Prostate gland (tissue), 2 donors: ENCODE measurements at regions not wholly inside any gene's neighbourhood (a gene's known extent, or its start where the extent isn't known, plus 50 kb on each side); places are given as distances from the start of the nearest gene placed in this dataset.

Experiments used
- DNase-seq: peaks from one replicate; pipeline ENCODE4 v3.0.0-alpha.2; 2019; ENCODE audit warnings: low spot score
- H3K27ac ChIP-seq, 2 donors: fragments of 200-600 bp; sonication (generic); 2 replicates each; pipeline ENCODE4 v1.5.1; 2017 to 2019
- H3K27me3 ChIP-seq: fragments of 200-600 bp; sonication (generic); replicated peaks from 2 replicates; pipeline ENCODE4 v1.5.1; 2019; ENCODE audit not compliant: insufficient read depth
- H3K36me3 ChIP-seq, 2 donors: fragments of 200-600 bp; sonication (generic); 1 replicate in 1 of 2; 2 replicates in 1 of 2; pipeline versions ENCODE4 v1.5.1 to v1.8.1; 2017 to 2019
- H3K4me1 ChIP-seq: fragments of 200-600 bp; sonication (generic); replicated peaks from 2 replicates; pipeline ENCODE4 v1.5.1; 2019
- H3K4me3 ChIP-seq, 2 donors: fragments of 200-600 bp; sonication (generic); 2 replicates each; pipeline ENCODE4 v1.5.1; 2017 to 2019
- H3K9me3 ChIP-seq: fragments of 200-600 bp; sonication (generic); 2 replicates; pipeline ENCODE4 v1.5.1; 2017
- POLR2A ChIP-seq: fragments of 450-650 bp; IDR thresholded peaks from one replicate; pipeline ENCODE4 v1.6.1; 2016; ENCODE audit warnings: antibody characterized with exemption, mild to moderate bottlenecking
- POLR2AphosphoS5 ChIP-seq: sonication (generic); formaldehyde crosslinking; IDR thresholded peaks from one replicate; pipeline ENCODE4 v1.6.1; 2017; ENCODE audit warnings: antibody characterized with exemption
- WGBS: methylation state at CpG from one replicate; pipeline ENCODE4 v1.1.5; 2018; 5-methylcytosine and 5-hydroxymethylcytosine counted together
- intact Hi-C: fragments of 100-400 bp; cut with DNase I; formaldehyde crosslinking; loops from one replicate; pipeline ENCODE4 v1.14.2; 2022
- TF ChIP-seq, protein P1 (sequence below), 4 experiments: fragments of 200-600 bp in 2 of 4; fragments of 450-650 bp in 2 of 4; sonication (generic) in 2 of 4; IDR thresholded peaks; 1 replicate in 3 of 4; 2 replicates in 1 of 4; pipeline ENCODE4 v1.5.1; 2016 to 2019; ENCODE audit warnings: antibody characterized with exemption in 4 of 4, mild to moderate bottlenecking in 2 of 4, moderate library complexity in 2 of 4

DNA sequence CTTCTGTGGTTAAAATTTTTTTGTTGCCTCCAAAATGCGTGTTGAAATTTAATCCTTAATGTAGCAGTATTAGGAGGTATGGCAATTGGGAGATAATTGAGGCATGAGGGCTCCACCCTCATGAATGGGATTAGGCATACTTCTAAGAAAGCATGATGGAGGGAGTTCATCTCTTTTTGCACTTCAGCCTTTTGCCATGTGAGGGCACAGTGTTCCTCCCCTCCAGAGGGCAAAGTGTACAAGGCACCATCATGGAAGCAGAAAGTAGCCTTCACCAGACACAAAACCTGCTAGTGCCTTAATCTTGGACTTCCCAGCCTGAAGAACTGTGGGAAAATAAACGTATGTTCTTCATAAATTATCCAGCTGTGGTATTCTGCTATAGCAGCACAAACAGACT is 429.5 kb downstream of the ZIC1 start:
- Histone ChIP-seq H3K27me3 (no peaks in the 10 kb centered on the region), H3K9me3 (no peaks in the 10 kb centered on the region), H3K36me3 (no peaks in the 10 kb centered on the region), H3K27ac (no peak overlapping the region), H3K4me3 (no peak overlapping the region), H3K4me1 (no peaks in the 10 kb centered on the region)
- intact Hi-C loops = no loop called here
- DNase-seq = no peak
- WGBS = 87% methylated on average over 2 of the region's 2 CpGs
- no peak for TF ChIP-seq POLR2A
- TF ChIP-seq, protein P1, sequence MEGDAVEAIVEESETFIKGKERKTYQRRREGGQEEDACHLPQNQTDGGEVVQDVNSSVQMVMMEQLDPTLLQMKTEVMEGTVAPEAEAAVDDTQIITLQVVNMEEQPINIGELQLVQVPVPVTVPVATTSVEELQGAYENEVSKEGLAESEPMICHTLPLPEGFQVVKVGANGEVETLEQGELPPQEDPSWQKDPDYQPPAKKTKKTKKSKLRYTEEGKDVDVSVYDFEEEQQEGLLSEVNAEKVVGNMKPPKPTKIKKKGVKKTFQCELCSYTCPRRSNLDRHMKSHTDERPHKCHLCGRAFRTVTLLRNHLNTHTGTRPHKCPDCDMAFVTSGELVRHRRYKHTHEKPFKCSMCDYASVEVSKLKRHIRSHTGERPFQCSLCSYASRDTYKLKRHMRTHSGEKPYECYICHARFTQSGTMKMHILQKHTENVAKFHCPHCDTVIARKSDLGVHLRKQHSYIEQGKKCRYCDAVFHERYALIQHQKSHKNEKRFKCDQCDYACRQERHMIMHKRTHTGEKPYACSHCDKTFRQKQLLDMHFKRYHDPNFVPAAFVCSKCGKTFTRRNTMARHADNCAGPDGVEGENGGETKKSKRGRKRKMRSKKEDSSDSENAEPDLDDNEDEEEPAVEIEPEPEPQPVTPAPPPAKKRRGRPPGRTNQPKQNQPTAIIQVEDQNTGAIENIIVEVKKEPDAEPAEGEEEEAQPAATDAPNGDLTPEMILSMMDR (IDR thresholded peaks at IDR 0.05) = no peak
- no peak for TF ChIP-seq POLR2AphosphoS5

DNA sequence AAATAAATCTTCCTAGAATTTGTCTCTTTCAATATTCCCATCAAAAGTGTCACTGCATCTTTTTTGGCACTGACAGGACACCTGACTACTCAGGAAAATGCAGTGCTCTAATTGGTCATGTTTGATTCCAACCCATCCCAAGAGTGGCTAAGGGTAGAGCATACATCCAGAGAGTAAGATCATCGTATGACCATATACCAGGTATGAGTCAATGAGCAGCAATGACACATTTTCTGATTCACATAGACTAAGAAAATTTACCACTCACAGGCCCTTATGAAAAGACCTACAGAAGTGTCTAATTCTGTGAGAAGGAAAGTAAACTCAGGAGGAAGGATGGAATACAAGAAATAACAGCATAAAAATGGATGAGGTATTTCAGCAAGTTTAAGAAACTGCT is 434.2 kb downstream of the ZIC1 start:
- intact Hi-C loops = no loop called here
- Histone ChIP-seq H3K27ac (no peak overlapping the region), H3K36me3 (no peaks in the 10 kb centered on the region), H3K27me3 (no peaks in the 10 kb centered on the region), H3K9me3 (no peaks in the 10 kb centered on the region), H3K4me1 (no peaks in the 10 kb centered on the region), H3K4me3 (no peak overlapping the region)
- no peak for TF ChIP-seq POLR2A
- TF ChIP-seq, protein P1 (IDR thresholded peaks at IDR 0.05) = no peak
- no peak for TF ChIP-seq POLR2AphosphoS5
- no peak for DNase-seq
- 96% methylated on average over 1 of the region's 1 CpG for WGBS

DNA sequence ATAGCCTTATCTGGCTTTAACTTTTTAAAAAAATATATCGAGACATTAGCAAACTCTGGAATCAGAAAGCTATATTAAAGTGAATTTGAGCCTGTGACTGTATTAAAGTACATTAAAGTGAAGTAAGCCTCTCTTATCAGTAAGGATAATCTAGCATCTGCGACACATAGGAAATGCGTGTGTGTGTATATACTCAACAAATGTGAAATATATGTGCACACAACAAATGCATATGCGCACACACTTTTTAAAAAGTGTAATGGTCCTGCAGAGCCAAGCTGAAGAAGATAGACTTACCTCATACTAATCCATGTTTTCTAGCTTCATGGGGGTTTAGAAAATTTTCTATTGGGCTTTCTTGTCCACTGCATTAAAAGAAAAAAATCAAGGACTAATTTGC is 437.1 kb downstream of the ZIC1 start:
- Histone ChIP-seq H3K36me3 (no peaks in the 10 kb centered on the region), H3K27me3 (no peaks in the 10 kb centered on the region), H3K27ac (no peak overlapping the region), H3K9me3 (no peaks in the 10 kb centered on the region), H3K4me1 (no peaks in the 10 kb centered on the region), H3K4me3 (no peak overlapping the region)
- intact Hi-C loops = no loop called here
- WGBS = 81% methylated on average over 4 of the region's 4 CpGs
- no peak for DNase-seq
- TF ChIP-seq, protein P1 (IDR thresholded peaks at IDR 0.05) = no peak
- TF ChIP-seq POLR2A (no peak), POLR2AphosphoS5 (no peak)

DNA sequence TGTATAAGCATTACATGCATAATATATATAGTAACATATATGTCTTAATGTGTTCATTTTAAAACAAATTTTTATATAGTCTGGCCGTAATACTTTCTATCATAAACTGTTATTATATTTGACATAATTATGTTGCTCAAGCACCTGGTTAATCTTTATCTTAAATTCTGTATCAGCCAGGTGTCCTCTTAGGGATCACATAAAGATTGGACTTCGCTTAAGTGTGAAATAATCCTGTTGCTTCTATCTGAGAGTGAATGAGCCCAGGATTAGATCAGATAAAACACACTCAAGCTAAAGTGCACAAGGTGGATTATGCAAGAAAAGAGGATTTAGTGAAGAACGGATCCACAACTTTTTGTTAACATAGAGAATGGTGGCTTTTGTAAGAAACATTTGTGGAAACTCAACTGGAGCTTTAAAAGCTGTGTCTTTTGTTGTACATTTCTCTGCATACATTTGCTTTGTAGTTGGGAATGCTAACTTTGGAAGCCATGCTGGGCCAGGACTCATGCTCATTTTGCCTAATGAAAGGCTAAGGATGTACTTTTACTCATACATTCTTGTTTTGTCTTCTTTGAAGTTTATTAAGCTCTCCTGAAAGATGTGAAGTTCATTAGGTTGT is 437.8 kb downstream of the ZIC1 start:
- Histone ChIP-seq H3K4me3 (no peak overlapping the region), H3K27ac (no peak overlapping the region), H3K36me3 (no peaks in the 10 kb centered on the region), H3K4me1 (no peaks in the 10 kb centered on the region), H3K9me3 (no peaks in the 10 kb centered on the region), H3K27me3 (no peaks in the 10 kb centered on the region)
- no peak for DNase-seq
- intact Hi-C loops = no loop called here
- WGBS = 65% methylated on average over 3 of the region's 3 CpGs
- TF ChIP-seq POLR2AphosphoS5 = no peak
- no peak for TF ChIP-seq POLR2A
- TF ChIP-seq, protein P1 (IDR thresholded peaks at IDR 0.05) = no peak

DNA sequence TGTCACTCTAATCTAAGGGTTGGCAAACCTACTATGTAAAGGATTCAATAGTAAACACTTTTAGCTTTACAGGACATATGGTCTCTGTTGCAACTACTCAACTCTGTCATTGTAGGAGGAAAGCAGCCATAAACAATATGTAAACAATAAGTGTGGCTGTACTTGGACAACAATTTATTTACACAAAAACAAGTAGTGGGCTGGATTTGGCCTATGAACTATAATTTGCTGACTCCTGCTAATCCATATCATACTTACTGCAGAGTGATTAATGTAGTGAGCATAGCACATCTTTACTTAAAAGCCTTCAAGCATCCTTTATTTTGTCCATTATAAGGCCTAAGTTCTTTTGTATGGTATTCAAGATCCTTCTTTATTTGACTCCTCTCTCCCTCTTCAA is 441.9 kb downstream of the ZIC1 start:
- H3K9me3 ChIP-seq = no peaks in the 10 kb centered on the region
- TF ChIP-seq POLR2A (no peak), POLR2AphosphoS5 (no peak)
- TF ChIP-seq, protein P1 (IDR thresholded peaks at IDR 0.05) = no peak
- H3K27me3 ChIP-seq = no peaks in the 10 kb centered on the region
- no peaks in the 10 kb centered on the region for H3K36me3 ChIP-seq
- H3K4me3 ChIP-seq = no peak overlapping the region
- H3K27ac ChIP-seq = no peak overlapping the region
- intact Hi-C loops = no loop called here
- H3K4me1 ChIP-seq = no peaks in the 10 kb centered on the region
- DNase-seq = no peak
